Esophagus squamous epithelium (tissue), 4 donors: ENCODE measurements at regions not wholly inside any gene's neighbourhood (a gene's known extent, or its start where the extent isn't known, plus 50 kb on each side); places are given as distances from the start of the nearest gene placed in this dataset.

Source experiments
- POLR2A ChIP-seq, 4 donors: fragments of 450-650 bp; IDR thresholded peaks; one replicate each; pipeline ENCODE4 v1.6.1; 2017; ENCODE audit warnings: antibody characterized with exemption in 4 of 4, mild to moderate bottlenecking in 4 of 4, moderate library complexity in 3 of 4
- TF ChIP-seq, protein P1 (sequence below), 6 experiments: fragments of 450-650 bp in 4 of 6; fragments of 200-600 bp in 2 of 6; sonication (generic) in 2 of 6; IDR thresholded peaks; one replicate each; pipeline ENCODE4 v1.5.1; 2016 to 2019; ENCODE audit warnings: antibody characterized with exemption in 6 of 6, mild to moderate bottlenecking in 4 of 6, moderate library complexity in 4 of 6

DNA sequence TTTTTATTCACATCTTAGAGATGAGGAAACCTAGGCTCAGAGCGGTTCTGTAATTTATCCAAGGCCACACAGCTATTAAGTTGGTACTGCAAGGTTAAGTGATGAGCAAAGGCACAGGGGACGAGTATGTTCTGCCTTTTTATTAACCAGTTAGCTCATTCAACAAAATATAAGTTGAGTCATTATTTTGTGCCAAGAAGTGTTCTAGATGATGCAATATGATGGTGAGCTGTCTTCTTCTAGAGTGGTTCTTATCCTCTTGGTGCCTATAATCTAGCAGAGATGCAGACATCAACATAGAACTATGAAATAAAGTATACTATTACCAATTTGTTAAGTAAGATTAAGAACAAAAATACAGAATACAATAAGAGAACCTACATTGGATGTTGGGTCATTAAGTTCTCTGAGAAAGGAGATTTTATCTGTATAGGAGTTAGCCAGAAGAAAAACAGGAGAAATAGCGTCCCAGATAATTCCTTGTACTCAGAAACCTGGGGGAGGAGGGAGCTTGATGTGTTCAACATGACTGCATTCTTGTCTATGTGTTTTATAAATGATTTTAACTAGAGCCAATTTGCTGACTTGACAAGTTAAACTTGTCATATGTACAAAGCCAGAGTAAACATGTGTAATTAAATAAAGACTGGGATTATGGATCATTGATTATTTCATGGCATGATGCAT lies 122.3 kb downstream of the TBXT start:
- TF ChIP-seq, protein P1, sequence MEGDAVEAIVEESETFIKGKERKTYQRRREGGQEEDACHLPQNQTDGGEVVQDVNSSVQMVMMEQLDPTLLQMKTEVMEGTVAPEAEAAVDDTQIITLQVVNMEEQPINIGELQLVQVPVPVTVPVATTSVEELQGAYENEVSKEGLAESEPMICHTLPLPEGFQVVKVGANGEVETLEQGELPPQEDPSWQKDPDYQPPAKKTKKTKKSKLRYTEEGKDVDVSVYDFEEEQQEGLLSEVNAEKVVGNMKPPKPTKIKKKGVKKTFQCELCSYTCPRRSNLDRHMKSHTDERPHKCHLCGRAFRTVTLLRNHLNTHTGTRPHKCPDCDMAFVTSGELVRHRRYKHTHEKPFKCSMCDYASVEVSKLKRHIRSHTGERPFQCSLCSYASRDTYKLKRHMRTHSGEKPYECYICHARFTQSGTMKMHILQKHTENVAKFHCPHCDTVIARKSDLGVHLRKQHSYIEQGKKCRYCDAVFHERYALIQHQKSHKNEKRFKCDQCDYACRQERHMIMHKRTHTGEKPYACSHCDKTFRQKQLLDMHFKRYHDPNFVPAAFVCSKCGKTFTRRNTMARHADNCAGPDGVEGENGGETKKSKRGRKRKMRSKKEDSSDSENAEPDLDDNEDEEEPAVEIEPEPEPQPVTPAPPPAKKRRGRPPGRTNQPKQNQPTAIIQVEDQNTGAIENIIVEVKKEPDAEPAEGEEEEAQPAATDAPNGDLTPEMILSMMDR (IDR thresholded peaks at IDR 0.05): no peak
- TF ChIP-seq POLR2A (IDR thresholded peaks at IDR 0.05): no peak
